ENCODE measurements at regions not wholly inside any gene's neighbourhood (a gene's known extent, or its start where the extent isn't known, plus 50 kb on each side); places are given as distances from the start of the nearest gene placed in this dataset.

DNA sequence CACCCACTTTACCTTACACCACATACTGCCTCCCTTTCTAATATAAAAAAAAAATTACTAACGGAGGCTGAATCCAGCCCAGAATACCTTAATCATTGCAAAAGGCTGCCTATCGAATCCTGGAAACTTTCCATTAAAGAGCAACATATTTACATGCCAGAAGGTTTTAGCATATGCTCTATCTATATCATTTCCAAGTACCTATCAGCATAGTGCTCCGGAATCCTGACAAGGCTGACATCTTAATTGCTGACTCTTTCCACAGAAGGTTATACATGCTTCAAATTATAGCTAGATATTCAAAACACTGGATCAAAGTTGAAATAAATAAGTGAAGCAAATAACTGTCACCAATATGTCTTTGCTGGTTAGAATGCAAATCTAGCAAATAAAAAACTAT lies 170.9 kb upstream of the CDK1 start:
- TF ChIP-seq, protein P1, sequence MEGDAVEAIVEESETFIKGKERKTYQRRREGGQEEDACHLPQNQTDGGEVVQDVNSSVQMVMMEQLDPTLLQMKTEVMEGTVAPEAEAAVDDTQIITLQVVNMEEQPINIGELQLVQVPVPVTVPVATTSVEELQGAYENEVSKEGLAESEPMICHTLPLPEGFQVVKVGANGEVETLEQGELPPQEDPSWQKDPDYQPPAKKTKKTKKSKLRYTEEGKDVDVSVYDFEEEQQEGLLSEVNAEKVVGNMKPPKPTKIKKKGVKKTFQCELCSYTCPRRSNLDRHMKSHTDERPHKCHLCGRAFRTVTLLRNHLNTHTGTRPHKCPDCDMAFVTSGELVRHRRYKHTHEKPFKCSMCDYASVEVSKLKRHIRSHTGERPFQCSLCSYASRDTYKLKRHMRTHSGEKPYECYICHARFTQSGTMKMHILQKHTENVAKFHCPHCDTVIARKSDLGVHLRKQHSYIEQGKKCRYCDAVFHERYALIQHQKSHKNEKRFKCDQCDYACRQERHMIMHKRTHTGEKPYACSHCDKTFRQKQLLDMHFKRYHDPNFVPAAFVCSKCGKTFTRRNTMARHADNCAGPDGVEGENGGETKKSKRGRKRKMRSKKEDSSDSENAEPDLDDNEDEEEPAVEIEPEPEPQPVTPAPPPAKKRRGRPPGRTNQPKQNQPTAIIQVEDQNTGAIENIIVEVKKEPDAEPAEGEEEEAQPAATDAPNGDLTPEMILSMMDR (conservative IDR thresholded peaks at IDR 0.05; ENCODE audit: low read depth, low read length) = no peak
- TF ChIP-seq EZH2 (IDR thresholded peaks at IDR 0.05; ENCODE audit: low read length, unreplicated experiment) (no peak), EZH2phosphoT487 (IDR thresholded peaks at IDR 0.05; ENCODE audit: borderline replicate concordance, low read length) (no peak)

All from PC-3 (cell line).